ENCODE measurements at regions not wholly inside any gene's neighbourhood (a gene's known extent, or its start where the extent isn't known, plus 50 kb on each side); places are given as distances from the start of the nearest gene placed in this dataset.
"Not testable (repeated sequence)": the region's sequence is repeated elsewhere in the genome, so short reads cannot be mapped to it uniquely, and the experiment has no call there.

DNA sequence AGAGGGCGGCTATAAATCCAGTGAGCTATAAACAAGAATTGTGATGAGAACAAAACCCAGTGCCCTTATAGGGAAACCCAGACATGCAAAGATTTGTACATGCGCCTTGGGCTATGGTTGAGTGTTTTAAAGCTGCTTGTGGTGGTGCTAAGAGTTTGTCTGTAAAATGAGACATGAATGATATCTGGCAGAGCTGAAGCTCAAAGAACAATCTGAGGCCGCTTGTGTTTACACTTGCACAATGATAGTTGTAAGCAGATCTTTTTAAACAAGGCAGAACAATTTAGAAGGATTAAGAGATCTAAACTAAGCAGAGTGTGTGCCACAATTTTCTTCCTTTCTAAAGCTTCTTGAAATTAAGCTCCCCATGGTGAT lies 80.4 kb upstream of the ADAMTS5 start:
- in situ Hi-C loops (cut with HindIII; ENCODE audit: low sequenced_read_pairs) = no loop called here

DNA sequence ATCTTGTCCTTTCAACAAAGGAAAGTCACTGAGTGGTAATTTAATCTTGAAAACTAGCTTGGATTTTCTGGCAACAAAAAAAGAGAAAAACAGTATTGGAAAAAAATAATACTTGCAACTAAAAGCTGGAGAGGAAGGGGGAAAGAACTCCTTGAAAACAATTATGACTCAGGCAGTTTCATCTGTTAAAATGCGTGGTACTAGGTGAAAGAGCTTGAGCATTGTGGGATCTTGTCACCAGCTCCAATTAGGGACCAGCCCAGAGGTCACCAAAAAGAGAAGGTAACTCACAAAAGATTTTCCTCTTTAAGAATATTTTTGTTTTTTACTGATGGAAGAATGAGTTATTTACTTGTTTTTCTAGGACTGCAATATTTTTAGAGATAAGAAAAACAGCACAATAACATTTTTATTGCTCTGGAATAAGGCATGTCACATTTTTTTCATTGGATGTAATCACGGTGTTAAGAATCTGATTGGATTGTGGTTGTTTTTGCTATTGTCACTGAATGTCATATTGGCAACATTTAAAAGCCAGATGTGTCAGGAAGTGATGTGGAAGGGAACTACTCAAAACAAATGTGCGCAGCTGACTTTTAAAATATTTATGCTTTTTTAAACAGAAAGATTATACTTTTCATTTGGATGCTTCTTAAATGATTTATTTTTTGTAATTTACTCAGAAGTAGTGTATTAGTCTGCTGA lies 78.5 kb upstream of the ADAMTS5 start:
- in situ Hi-C loops (cut with HindIII; ENCODE audit: low sequenced_read_pairs) = no loop called here

DNA sequence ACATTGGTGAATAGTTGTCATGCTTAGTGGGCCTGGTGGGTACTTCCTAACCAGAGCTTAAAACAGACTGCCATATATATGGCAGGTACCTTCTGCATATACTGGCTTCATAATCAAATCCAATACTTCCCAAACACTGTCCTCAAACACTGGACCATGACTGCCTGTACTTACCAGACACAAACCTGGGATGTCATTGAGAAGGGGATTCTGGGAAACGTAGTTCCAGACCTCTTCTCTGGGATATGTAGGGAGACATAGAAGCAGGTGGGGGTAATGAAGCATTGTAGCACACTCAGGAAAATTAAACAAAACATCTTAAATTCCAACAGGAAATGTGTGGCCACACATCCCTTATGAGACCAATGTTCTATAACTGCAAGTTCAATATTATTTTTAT lies 76.5 kb upstream of the ADAMTS5 start:
- in situ Hi-C loops (cut with HindIII; ENCODE audit: low sequenced_read_pairs) = no loop called here

DNA sequence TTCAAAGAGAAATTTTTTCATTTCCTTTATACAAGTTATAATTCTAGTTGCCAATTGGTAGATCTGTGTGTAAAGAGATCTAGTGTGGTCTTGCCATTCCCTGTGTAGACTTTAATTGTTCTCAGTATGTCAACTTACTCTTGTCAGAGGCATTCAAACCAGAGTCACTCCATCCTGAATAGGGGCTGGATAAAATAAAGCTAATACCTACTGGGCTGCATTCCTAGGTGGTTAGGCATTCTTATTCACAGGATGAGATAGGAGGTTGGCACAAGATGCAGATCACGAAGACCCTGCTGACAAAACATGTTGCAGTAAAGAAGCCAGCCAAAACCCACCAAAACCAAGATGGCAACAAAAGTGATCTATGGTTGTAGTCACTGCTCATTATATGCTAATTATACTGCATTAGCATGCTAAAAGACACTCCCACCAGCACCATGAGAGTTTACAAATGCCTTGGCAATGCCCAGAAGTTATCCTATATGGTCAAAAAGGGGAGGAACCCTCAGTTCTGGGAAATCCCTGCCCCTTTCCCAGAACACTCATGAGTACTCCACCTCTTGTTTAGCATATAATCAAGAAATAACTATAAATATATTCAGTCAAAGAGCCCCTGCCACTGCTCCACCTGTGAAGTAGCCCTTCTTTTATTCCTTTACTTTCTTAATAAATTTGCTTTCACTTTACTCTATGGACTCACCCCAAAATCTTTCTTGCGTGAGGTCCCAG lies 74.0 kb upstream of the ADAMTS5 start:
- in situ Hi-C loops (cut with HindIII; ENCODE audit: low sequenced_read_pairs) = no loop called here

DNA sequence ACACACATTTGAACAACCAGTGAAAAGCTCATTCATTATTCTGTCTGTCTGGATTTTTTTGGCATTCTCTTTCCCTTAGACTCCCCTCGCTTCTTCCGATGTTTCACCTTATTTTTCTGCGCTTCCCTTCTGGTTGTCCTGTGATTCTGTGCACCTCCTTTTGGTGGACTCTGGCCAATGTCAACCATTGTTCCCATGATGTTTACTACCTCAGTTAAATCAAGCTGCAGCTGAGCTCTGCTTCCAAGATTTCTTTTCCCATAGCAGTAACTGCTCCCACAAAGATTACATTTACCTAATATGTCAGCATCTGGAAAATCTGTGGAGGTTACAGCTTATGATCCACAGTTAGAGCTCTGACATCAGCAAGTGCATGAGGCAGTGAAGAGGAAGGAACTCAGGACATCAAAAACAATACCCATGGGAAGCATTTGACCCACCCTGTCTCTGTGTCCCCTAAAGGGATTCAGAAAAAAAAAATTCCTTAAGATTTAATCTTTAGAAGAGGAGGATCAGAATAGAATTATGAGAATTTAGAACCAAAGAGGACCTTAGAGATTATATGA lies 69.9 kb upstream of the ADAMTS5 start:
- in situ Hi-C loops (cut with HindIII; ENCODE audit: low sequenced_read_pairs) = no loop called here

DNA sequence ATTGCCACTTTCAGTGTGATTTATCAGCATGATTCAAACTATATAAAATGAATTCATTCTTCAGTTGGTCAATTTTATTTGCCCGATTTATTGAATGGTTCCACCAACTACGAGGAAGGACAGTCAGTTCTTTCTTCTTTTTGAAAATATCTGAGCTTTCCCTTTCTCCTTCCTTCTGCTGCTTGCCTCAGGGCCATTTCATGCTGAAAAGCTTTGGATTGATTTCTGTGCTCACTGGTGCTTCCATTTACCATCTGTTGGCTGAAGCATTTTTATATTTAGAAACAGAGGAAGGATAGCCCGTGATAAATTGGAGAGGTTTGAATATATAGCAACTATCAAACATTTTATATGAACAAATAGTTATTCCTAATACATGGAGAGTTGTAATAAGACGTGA lies 68.9 kb upstream of the ADAMTS5 start:
- in situ Hi-C loops (cut with HindIII; ENCODE audit: low sequenced_read_pairs) = no loop called here

DNA sequence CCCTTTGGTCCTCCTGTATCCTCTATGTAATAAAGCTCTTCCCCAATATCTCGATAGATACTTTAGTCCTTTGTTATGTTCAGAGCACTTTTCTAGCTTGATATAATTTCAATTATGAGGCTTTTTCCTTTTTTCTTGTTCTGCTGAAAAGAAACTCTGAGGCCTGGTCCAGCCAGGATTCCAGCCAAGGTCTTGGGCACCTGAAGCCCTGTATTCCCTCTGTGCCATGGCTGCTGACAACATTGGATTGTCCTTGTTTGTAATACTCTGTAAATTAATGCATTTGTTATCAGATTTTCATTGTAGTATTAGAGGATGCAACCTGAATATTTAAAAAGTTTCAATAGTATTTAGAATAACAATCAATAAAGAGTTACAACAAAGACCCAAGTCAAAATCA lies 67.9 kb upstream of the ADAMTS5 start:
- in situ Hi-C loops (cut with HindIII; ENCODE audit: low sequenced_read_pairs) = no loop called here

DNA sequence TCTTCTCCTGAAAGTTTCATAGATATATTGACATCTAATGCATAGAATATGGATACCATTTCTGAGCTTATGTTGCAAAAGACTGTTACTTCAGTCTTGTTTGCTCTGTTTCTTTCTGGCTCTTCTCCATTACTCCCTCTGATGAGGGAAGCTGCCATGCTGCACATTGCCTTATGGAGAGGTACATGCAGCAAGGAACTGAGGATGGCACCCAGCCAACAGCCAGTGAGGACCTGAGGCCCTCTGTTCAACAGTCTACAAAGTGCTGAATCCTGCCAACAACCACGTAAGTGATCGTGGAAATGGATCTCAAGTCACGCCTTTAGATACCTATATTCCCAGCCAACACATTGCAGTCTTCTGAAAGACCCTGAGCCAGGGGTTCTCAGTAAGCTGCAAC lies 66.6 kb upstream of the ADAMTS5 start:
- in situ Hi-C loops (cut with HindIII; ENCODE audit: low sequenced_read_pairs) = no loop called here

DNA sequence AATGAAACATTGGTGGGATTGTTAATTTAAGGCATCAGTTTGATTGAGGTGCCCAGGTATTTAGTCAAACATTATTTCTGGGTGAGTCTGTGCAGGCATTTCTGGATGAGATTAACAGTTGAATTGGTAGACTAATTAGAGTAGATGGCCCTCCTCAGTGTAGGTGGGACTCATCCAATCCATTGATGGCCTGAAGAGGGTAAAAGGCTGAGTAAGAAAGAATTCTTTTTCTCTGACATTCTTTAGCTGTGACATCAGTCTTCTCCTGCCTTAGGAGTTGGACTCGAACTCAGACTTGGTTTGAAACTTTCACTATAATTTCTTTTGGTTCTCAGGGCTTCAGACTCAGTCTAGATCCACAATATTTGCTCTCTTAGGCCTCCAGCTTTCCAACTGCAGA lies 59.6 kb upstream of the ADAMTS5 start:
- in situ Hi-C loops (cut with HindIII; ENCODE audit: low sequenced_read_pairs) = no loop called here

DNA sequence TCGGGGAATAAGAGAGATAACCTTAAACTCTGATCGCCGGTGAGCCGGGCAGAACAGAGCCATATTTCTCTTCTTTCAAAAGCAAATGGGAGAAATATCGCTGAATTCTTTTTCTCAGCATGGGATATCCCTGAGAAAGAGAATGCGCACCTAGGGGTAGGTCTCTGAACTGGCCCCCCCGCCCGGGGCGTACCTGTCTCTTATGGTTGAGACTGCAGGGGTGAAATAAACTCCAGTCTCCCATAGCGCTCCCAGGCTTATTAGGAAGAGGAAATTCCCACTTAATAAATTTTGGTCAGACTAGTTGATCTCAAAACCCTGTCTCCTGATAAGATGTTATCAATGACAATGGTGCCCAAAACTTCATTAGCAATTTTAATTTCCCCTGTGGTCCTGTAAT lies 58.8 kb upstream of the ADAMTS5 start:
- in situ Hi-C loops (cut with HindIII; ENCODE audit: low sequenced_read_pairs) = not testable (repeated sequence)

DNA sequence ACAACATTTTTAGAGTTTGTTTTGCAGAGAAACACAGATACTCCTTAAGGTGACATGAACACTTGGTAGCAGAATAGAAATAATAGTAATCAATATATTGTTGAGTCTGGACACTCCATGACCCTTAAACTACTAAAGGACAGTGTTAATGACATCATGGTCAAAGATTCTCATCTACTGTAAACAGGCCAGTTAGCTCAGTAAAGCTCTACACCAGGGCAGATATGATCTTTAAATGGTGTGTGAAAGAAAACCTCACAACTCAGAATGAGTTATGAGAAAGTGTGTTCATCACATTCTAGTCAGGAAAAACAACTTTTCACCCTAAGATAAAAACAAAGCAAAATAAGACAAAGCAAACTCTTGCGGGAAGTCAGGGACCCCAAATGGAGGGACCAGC lies 58.1 kb upstream of the ADAMTS5 start:
- in situ Hi-C loops (cut with HindIII; ENCODE audit: low sequenced_read_pairs) = no loop called here

DNA sequence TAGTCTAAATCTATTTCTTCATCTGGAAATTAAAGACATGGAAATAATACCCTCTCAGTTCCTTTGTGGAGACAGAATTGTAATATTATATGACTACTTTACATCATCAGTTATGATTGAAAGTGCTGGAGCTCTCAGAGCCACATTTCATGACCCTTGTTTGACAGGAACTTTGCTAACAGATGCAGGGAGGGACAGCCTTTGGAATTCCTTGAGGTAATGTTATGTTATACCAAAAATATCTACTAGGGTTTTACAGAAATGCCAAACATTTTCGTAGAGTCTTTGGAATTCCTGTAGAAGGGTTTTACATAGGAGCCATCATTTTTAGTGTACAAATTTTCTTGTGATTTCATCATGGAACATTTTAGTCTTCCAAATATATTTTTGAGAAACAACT lies 57.4 kb upstream of the ADAMTS5 start:
- in situ Hi-C loops (cut with HindIII; ENCODE audit: low sequenced_read_pairs) = no loop called here

DNA sequence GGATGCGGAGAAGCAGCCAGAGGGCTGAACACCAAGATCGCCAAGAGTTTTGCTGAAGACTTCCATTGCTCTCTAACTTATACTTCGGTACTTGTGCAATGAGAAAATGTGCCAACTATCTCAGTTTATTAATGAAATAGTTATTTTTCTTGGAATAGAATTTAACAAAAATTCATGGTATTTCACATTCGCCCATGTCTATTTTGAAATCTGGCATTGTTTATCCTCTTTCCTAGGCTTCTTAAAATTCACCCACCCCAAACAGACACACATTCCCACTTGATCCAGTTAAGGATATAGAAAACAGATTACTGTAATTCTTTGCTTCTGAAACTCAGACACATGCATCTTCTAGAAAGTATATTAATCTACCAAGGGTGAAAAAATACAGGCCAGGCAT lies 56.3 kb upstream of the ADAMTS5 start:
- in situ Hi-C loops (cut with HindIII; ENCODE audit: low sequenced_read_pairs) = no loop called here

DNA sequence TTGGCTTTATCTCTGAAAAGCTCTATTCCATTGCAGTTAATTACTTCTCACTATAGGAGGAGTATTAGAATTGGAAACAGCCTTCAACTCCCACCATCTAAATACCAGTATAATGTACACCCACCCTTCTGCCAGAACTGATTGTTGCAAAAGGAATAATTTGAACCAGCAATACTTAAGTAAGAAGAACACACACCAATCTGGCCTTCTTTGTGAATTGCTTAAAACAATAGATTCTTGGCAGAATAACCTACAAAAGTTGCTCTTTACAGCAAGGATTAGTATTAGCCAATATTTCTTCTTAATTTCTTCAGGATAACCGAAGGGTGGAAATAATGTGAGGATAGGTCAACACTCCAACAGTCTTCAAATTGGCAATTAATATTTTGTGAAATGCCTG lies 54.9 kb upstream of the ADAMTS5 start:
- in situ Hi-C loops (cut with HindIII; ENCODE audit: low sequenced_read_pairs) = no loop called here

DNA sequence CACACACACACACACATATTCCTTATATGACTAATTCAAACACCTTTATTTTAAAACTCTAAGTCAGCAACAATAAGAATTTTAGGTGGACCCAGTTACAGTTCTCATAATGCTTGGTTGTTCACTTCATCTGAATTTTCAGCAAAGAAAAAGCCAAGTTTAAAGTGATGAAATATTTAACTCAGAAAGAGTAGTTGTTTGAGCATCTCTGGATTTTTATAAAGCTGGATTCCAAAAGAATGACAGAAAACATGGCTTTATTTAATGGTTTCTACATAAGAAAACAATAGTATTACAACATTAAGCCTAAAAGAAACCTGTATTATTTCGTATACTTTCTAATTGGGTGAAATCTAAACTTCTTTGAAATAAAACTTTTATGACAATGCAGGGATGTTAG lies 54.2 kb upstream of the ADAMTS5 start:
- in situ Hi-C loops (cut with HindIII; ENCODE audit: low sequenced_read_pairs) = no loop called here

DNA sequence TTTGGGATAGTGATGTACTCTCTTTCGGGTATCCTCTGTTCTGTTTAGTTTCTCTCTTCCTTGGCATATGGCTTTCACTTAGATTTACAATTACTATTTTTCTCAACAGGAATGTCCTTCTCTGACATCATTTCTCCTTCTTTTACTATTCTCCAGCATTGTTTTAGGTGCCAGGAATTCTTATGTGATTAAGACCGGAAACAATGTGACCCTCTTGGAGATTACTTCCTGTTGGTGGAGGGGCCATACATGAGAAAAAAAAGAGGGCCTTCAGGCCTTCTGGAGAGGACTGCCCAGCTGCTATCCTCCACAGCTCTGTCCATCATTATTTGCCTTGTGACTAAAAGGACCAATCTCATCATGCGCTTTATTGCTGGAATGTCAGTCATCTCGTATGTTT lies 50.4 kb upstream of the ADAMTS5 start:
- in situ Hi-C loops (cut with HindIII; ENCODE audit: low sequenced_read_pairs) = no loop called here

All from DLD1 (cell line).